PC-3 (cell line): ENCODE measurements at regions not wholly inside any gene's neighbourhood (a gene's known extent, or its start where the extent isn't known, plus 50 kb on each side); places are given as distances from the start of the nearest gene placed in this dataset.

ENCODE experiments used
- ATAC-seq: fragments of 200-7000 bp; cut with Tn5 transposase; 2 replicates; pipeline ENCODE4 v1.9.1; 2020; ENCODE audit warnings: mild to moderate bottlenecking, moderate library complexity
- BruUV-seq: library from RNA; stranded (reverse); fragments of 400-500 nt; replicated peaks from 2 replicates; lab custom pipeline; 2021; lab: Mats Ljungman, UMichigan
- CTCF ChIA-PET: fragments of 300-600 bp; sonication (Branson Sonifier 250); formaldehyde crosslinking; loops from one replicate; lab custom pipeline; 2022; ENCODE audit warnings: antibody characterized with exemption; lab: Charles Lee
- POLR2A ChIA-PET: fragments of 300-600 bp; sonication (Branson Sonifier 250); formaldehyde crosslinking; loops from one replicate; lab custom pipeline; 2022; ENCODE audit warnings: antibody characterized with exemption; ENCODE audit not compliant: unreplicated experiment; lab: Charles Lee
- DNase-seq: peaks from one replicate; pipeline ENCODE4 v3.0.0-alpha.2; 2015
- H2AFZ ChIP-seq: fragments of 300-600 bp; sonication (generic); 2 replicates; pipeline ENCODE4 v1.6.0; 2016; ENCODE audit warnings: antibody characterized with exemption, low read length
- H3F3A ChIP-seq: fragments of 300-600 bp; sonication (generic); one replicate; pipeline ENCODE4 v1.6.0; 2017; ENCODE audit warnings: antibody characterized with exemption, low read length, control low read depth, mild to moderate bottlenecking; ENCODE audit not compliant: unreplicated experiment
- H3K27ac ChIP-seq: fragments of 300-600 bp; sonication (generic); 2 replicates; pipeline ENCODE4 v1.5.1; 2016; ENCODE audit warnings: mild to moderate bottlenecking, low read length
- H3K27me3 ChIP-seq: fragments of 300-600 bp; sonication (generic); 2 replicates; pipeline ENCODE4 v1.6.1; 2016; ENCODE audit warnings: low read length, mixed read lengths
- H3K36me3 ChIP-seq: fragments of 300-600 bp; sonication (generic); 2 replicates; pipeline ENCODE4 v1.6.1; 2016; ENCODE audit warnings: low read depth, mixed run types, low read length, mixed read lengths
- H3K4me1 ChIP-seq: fragments of 300-600 bp; sonication (generic); 2 replicates; pipeline ENCODE4 v1.5.1; 2016; ENCODE audit warnings: low read length; ENCODE audit not compliant: insufficient read depth
- H3K4me2 ChIP-seq: fragments of 300-600 bp; sonication (generic); 2 replicates; pipeline ENCODE4 v1.6.0; 2016; ENCODE audit warnings: low read length
- H3K4me3 ChIP-seq: fragments of 300-600 bp; sonication (generic); 2 replicates; pipeline ENCODE4 v1.5.1; 2016; ENCODE audit warnings: mild to moderate bottlenecking, low read length, mixed read lengths
- H3K79me2 ChIP-seq: fragments of 300-600 bp; sonication (generic); 2 replicates; pipeline ENCODE4 v1.6.1; 2017; ENCODE audit warnings: low read length, mixed read lengths
- H3K9ac ChIP-seq: fragments of 300-600 bp; sonication (generic); 2 replicates; pipeline ENCODE4 v1.6.0; 2016; ENCODE audit warnings: mild to moderate bottlenecking, low read length
- H3K9me2 ChIP-seq: fragments of 300-600 bp; sonication (generic); replicated peaks from 2 replicates; pipeline ENCODE4 v1.6.1; 2016; ENCODE audit warnings: mixed run types, low read length, mixed read lengths
- H3K9me3 ChIP-seq: fragments of 300-600 bp; sonication (generic); 2 replicates; pipeline ENCODE4 v1.6.1; 2016; ENCODE audit warnings: low read length, mixed read lengths
- H4K20me1 ChIP-seq: fragments of 300-600 bp; sonication (generic); 2 replicates; pipeline ENCODE4 v1.6.1; 2016; ENCODE audit warnings: low read length, mixed read lengths
- CTCF ChIP-seq: fragments of 300-600 bp; sonication (generic); conservative IDR thresholded peaks from 2 replicates; pipeline ENCODE4 v1.5.1; 2017; ENCODE audit warnings: antibody characterized with exemption, low read depth, mild to moderate bottlenecking, low read length
- EZH2 ChIP-seq: fragments of 300-600 bp; sonication (generic); IDR thresholded peaks from one replicate; pipeline ENCODE4 v1.6.1; 2017; ENCODE audit warnings: antibody characterized with exemption, mild to moderate bottlenecking, low read length; ENCODE audit not compliant: unreplicated experiment
- EZH2phosphoT487 ChIP-seq: fragments of 300-600 bp; sonication (generic); IDR thresholded peaks from 2 replicates; pipeline ENCODE4 v1.6.1; 2018; ENCODE audit warnings: mild to moderate bottlenecking, antibody characterized with exemption, low read length, borderline replicate concordance
- intact Hi-C: fragments of 100-400 bp; cut with micrococcal nuclease; formaldehyde crosslinking; loops from 2 replicates; pipeline ENCODE4 v1.9.0; 2023

DNA sequence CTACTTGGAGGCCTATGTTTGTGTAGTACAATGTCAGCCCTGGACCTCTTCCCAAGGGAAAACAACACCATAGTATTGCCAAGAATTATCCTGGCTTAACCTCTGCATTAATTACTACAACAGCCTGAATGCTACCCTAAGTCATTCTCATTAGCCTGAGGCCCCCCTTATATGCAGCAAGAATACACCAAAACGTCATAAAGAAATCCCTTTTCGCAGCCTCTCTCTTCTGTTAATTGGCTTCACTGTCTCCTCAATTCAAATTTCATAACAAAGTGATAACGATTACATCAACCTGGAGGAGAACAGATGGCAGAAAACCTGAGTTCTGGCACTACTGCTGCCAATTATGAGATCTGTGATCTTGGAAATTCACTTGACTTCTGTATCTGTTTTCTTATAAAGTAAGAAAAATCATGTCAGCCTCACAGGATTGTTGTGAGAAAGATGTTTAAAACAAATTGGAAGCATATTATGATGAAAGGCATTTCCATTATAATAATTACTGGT is 1663.1 kb downstream of the STIM2 start:
- Histone ChIP-seq H3K9me2 (no peaks in the 10 kb centered on the region), H2AFZ (no peak overlapping the region), H4K20me1 (no peaks in the 10 kb centered on the region), H3K4me2 (no peak overlapping the region), H3K9me3 (no peaks in the 10 kb centered on the region), H3K27ac (no peak overlapping the region), H3F3A (no peaks in the 10 kb centered on the region), H3K79me2 (no peaks in the 10 kb centered on the region), H3K4me3 (no peak overlapping the region), H3K9ac (no peak overlapping the region), H3K27me3 (no peaks in the 10 kb centered on the region), H3K36me3 (no peaks in the 10 kb centered on the region), H3K4me1 (no peaks in the 10 kb centered on the region)
- ATAC-seq (no peak), DNase-seq (no peak)
- ChIA-PET POLR2A (no interaction called here), CTCF (no interaction called here)
- intact Hi-C loops: no loop called here
- no TSS peak for BruUV-seq
- TF ChIP-seq EZH2 (no peak), CTCF (no peak), EZH2phosphoT487 (no peak)

- POLR2A ChIA-PET: no interaction called here
- H3K9me3 ChIP-seq: no peaks in the 10 kb centered on the region
- H3K9ac ChIP-seq: no peak overlapping the region
- H3K4me1 ChIP-seq: no peaks in the 10 kb centered on the region
- no TSS peak for BruUV-seq
- no peaks in the 10 kb centered on the region for H3F3A ChIP-seq
- no peak for ATAC-seq
- H3K27me3 ChIP-seq: no peaks in the 10 kb centered on the region
- no peak overlapping the region for H3K4me3 ChIP-seq
- CTCF ChIA-PET: no interaction called here
- no peak overlapping the region for H2AFZ ChIP-seq
- no peaks in the 10 kb centered on the region for H3K79me2 ChIP-seq
- H3K36me3 ChIP-seq: no peaks in the 10 kb centered on the region
- no peak overlapping the region for H3K27ac ChIP-seq
- TF ChIP-seq CTCF (no peak), EZH2phosphoT487 (no peak), EZH2 (no peak)
- H3K9me2 ChIP-seq: no peaks in the 10 kb centered on the region
- no peaks in the 10 kb centered on the region for H4K20me1 ChIP-seq
- intact Hi-C loops: no loop called here
- no peak for DNase-seq
- no peak overlapping the region for H3K4me2 ChIP-seq
Measured at GRCh38 chr4:28536124-28536523, 1675.5 kb downstream of the STIM2 start.

DNA sequence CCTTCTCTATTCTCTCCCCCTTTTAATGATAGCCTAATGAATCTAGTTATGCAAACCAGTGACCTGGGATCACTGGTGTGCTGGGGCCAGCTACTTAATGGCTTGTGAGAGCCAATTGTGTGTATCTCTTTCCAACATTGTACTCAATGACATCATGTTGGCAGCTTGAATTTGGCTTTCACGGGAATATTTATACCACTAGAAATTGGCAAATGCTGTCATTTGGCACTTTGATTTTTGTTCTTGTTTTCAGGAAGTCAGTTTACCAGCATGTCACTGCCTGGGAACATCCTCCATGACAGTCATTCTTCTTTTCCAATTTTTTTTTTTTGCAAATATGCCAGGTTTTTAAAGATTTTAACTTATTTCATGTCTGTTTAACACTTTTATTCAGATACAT is 1685.3 kb downstream of the STIM2 start:
- H4K20me1 ChIP-seq: no peaks in the 10 kb centered on the region
- no peak overlapping the region for H2AFZ ChIP-seq
- H3F3A ChIP-seq: no peaks in the 10 kb centered on the region
- no TSS peak for BruUV-seq
- no peak overlapping the region for H3K4me3 ChIP-seq
- no peaks in the 10 kb centered on the region for H3K79me2 ChIP-seq
- no peak overlapping the region for H3K27ac ChIP-seq
- intact Hi-C loops: no loop called here
- POLR2A ChIA-PET: no interaction called here
- H3K9me3 ChIP-seq: no peaks in the 10 kb centered on the region
- CTCF ChIA-PET: no interaction called here
- TF ChIP-seq EZH2: no peak
- H3K4me2 ChIP-seq: no peak overlapping the region
- no peak for ATAC-seq
- DNase-seq: no peak
- H3K9me2 ChIP-seq: no peaks in the 10 kb centered on the region
- no peak overlapping the region for H3K9ac ChIP-seq
- H3K36me3 ChIP-seq: no peaks in the 10 kb centered on the region
- H3K4me1 ChIP-seq: no peaks in the 10 kb centered on the region
- H3K27me3 ChIP-seq: no peaks in the 10 kb centered on the region
